ENCODE measurements at regions not wholly inside any gene's neighbourhood (a gene's known extent, or its start where the extent isn't known, plus 50 kb on each side); places are given as distances from the start of the nearest gene placed in this dataset.

DNA sequence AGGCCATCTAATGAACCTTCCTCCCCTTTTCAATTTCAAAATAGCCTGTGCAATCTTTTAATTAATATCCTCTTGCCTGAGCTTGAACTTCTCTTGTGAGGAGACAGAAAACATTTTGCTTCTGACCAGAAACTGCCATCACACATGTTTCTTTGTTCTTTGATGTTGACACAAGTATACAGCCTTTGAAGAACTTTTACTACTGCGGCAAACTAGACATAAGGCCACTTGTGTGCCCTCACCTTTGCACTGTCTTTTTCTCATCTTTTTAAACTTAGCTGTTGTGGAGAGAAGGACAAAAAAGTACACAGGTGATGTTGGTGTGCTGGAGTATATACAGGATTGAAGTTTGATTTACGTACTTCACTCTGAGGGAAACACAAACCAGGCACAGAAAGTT lies 116.3 kb upstream of the C1GALT1C1 start:
- no peak overlapping the region for H3K4me3 ChIP-seq (ENCODE audit: low read depth, low read length)
- no peak for DNase-seq (ENCODE audit: low read depth)
- TF ChIP-seq CTCF (conservative IDR thresholded peaks at IDR 0.05; ENCODE audit: low read depth, low read length): no peak

- TF ChIP-seq CTCF (conservative IDR thresholded peaks at IDR 0.05; ENCODE audit: low read depth, low read length): no peak
- DNase-seq (ENCODE audit: low read depth): no peak
- no peak overlapping the region for H3K4me3 ChIP-seq (ENCODE audit: low read depth, low read length)
Observed at GRCh38 chrX:120742946-120743665, 113.3 kb upstream of the C1GALT1C1 start.

DNA sequence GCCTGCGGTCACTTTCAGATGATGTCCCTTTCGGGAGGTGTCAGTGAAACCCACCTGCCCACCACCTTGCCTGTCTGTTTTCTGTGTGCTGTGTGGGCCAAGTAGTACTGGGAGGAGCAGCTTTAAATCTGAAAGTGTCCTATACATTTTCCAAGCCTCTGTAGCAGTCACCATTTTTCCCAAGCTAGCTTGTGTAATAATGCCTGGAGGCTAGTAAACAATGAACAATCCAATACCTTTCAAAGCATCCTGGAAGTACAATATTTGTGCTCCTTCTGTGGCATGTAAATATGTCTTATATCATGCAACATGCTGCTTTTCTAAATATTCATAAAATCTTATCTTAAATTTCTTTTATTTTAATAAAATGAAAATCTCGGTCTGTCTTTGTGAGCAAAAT lies 111.6 kb upstream of the C1GALT1C1 start:
- TF ChIP-seq CTCF (conservative IDR thresholded peaks at IDR 0.05; ENCODE audit: low read depth, low read length): no peak
- DNase-seq (ENCODE audit: low read depth): no peak

GRCh38 chrX:120740072-120740471 lies 110.2 kb upstream of the C1GALT1C1 start:
- H3K4me3 ChIP-seq (ENCODE audit: low read depth, low read length): no peak overlapping the region
- DNase-seq (ENCODE audit: low read depth): no peak
- no peak for TF ChIP-seq CTCF (conservative IDR thresholded peaks at IDR 0.05; ENCODE audit: low read depth, low read length)

More for the DNA sequence above, 111.6 kb upstream of the C1GALT1C1 start:
- no peak overlapping the region for H3K4me3 ChIP-seq (ENCODE audit: low read depth, low read length)

GRCh38 chrX:120739300-120739699 lies 109.4 kb upstream of the C1GALT1C1 start:
- no peak for DNase-seq (ENCODE audit: low read depth)
- no peak for TF ChIP-seq CTCF (conservative IDR thresholded peaks at IDR 0.05; ENCODE audit: low read depth, low read length)
- no peak overlapping the region for H3K4me3 ChIP-seq (ENCODE audit: low read depth, low read length)

- no peak for DNase-seq (ENCODE audit: low read depth)
- no peak for TF ChIP-seq CTCF (conservative IDR thresholded peaks at IDR 0.05; ENCODE audit: low read depth, low read length)
- H3K4me3 ChIP-seq (ENCODE audit: low read depth, low read length): no peak overlapping the region
Observed at GRCh38 chrX:120736989-120737388, 107.1 kb upstream of the C1GALT1C1 start.

- TF ChIP-seq CTCF (conservative IDR thresholded peaks at IDR 0.05; ENCODE audit: low read depth, low read length): no peak
- no peak for DNase-seq (ENCODE audit: low read depth)
Observed at GRCh38 chrX:120735966-120736365, 106.1 kb upstream of the C1GALT1C1 start.

More at GRCh38 chrX:120735966-120736365, 106.1 kb upstream of the C1GALT1C1 start:
- no peak overlapping the region for H3K4me3 ChIP-seq (ENCODE audit: low read depth, low read length)
